A549 (cell line): ENCODE measurements at regions not wholly inside any gene's neighbourhood (a gene's known extent, or its start where the extent isn't known, plus 50 kb on each side); places are given as distances from the start of the nearest gene placed in this dataset.

Experiments
- CHD2 ChIP-seq: fragments of 150-350 bp; IDR thresholded peaks from 2 replicates; pipeline ENCODE4 v1.6.1; 2014; ENCODE audit warnings: low read length; ENCODE audit not compliant: partially characterized antibody
- HDAC2 ChIP-seq: fragments of 200-600 bp; sonication (generic); IDR thresholded peaks from 2 replicates; pipeline ENCODE4 v1.6.1; 2016
- HOXB13 ChIP-seq: fragments of 250-450 bp; sonication (Bioruptor Pico); IDR thresholded peaks from 2 replicates; pipeline ENCODE4 v1.5.0; 2020; ENCODE audit warnings: low read depth, mild to moderate bottlenecking, moderate library complexity
- JUNB ChIP-seq: fragments of >200 bp; sonication (Bioruptor Twin); formaldehyde crosslinking; IDR thresholded peaks from 2 replicates; pipeline ENCODE4 v1.6.1; 2016
- MAFK ChIP-seq: fragments of 450-650 bp; IDR thresholded peaks from 2 replicates; pipeline ENCODE4 v1.6.1; 2014; ENCODE audit not compliant: partially characterized antibody
- MYC ChIP-seq: IDR thresholded peaks from 2 replicates; pipeline ENCODE4 v1.6.1; 2012; ENCODE audit warnings: mild to moderate bottlenecking, inconsistent platforms, low read length, improper control_type of control experiment, borderline replicate concordance
- PHF8 ChIP-seq: fragments of 200-600 bp; sonication (generic); IDR thresholded peaks from 2 replicates; pipeline ENCODE4 v1.6.1; 2016; ENCODE audit warnings: low read depth, mild to moderate bottlenecking, antibody characterized with exemption, moderate library complexity, borderline replicate concordance
- POLR2A ChIP-seq: IDR thresholded peaks from 2 replicates; pipeline ENCODE4 v1.6.1; 2012; ENCODE audit warnings: mild to moderate bottlenecking, low read length
- RAD21 ChIP-seq, 2 experiments: fragments of >200 bp in 1 of 2; sonication (Bioruptor Twin) in 1 of 2; formaldehyde crosslinking in 1 of 2; IDR thresholded peaks in 1 of 2; conservative IDR thresholded peaks in 1 of 2; 2 replicates in 1 of 2; 3 replicates in 1 of 2; pipeline ENCODE4 v1.6.1; 2012 to 2018; ENCODE audit warnings: inconsistent platforms in 1 of 2
- TF ChIP-seq, protein P1 (sequence below): fragments of >200 bp; sonication (Bioruptor Twin); formaldehyde crosslinking; IDR thresholded peaks from 3 replicates; pipeline ENCODE4 v1.5.1; 2016
- TF ChIP-seq, protein P2 (sequence below): IDR thresholded peaks from 2 replicates; pipeline ENCODE4 v1.6.1; 2012; ENCODE audit warnings: low read depth, borderline replicate concordance
- TF ChIP-seq, protein P3 (sequence below): IDR thresholded peaks from 2 replicates; pipeline ENCODE4 v1.6.1; 2012

DNA sequence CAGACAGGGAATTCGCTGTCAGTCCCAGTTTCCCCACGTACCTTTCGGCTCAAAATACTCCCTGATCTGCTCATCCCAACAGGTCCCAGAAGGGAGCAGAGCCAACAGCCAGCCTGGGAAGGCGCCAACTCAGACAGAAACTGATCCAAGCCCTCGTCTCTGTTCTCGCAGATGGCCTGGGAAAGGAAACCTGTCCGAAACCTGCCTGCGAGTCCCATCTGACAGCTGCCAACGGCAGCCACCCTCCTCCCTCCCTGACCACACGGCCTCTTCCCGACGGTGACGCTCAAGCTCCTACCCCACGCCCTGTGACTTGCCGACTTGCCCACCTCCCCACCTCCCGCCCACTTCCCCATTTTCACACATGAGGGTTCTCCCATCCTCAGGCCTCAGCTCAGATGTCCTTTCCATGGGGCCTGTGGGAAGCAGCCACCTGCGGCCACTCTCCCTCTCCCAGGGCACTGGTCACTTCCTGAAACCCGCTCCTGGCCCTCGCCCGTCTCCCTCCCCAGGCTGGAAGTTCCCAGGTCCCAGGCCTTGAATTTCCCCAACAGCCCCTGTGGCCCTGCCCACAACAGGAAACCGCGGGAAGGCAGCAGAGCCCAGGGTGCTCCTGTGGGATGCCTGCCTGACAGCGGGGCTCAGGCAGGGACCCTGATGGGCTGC lies 60.9 kb upstream of the FBRSL1 start:
- TF ChIP-seq JUNB = no peak
- TF ChIP-seq, protein P1, sequence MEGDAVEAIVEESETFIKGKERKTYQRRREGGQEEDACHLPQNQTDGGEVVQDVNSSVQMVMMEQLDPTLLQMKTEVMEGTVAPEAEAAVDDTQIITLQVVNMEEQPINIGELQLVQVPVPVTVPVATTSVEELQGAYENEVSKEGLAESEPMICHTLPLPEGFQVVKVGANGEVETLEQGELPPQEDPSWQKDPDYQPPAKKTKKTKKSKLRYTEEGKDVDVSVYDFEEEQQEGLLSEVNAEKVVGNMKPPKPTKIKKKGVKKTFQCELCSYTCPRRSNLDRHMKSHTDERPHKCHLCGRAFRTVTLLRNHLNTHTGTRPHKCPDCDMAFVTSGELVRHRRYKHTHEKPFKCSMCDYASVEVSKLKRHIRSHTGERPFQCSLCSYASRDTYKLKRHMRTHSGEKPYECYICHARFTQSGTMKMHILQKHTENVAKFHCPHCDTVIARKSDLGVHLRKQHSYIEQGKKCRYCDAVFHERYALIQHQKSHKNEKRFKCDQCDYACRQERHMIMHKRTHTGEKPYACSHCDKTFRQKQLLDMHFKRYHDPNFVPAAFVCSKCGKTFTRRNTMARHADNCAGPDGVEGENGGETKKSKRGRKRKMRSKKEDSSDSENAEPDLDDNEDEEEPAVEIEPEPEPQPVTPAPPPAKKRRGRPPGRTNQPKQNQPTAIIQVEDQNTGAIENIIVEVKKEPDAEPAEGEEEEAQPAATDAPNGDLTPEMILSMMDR = no peak
- no peak for TF ChIP-seq MAFK
- TF ChIP-seq CHD2 = no peak
- TF ChIP-seq, protein P2, sequence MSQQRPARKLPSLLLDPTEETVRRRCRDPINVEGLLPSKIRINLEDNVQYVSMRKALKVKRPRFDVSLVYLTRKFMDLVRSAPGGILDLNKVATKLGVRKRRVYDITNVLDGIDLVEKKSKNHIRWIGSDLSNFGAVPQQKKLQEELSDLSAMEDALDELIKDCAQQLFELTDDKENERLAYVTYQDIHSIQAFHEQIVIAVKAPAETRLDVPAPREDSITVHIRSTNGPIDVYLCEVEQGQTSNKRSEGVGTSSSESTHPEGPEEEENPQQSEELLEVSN = no peak
- TF ChIP-seq HDAC2 = no peak
- TF ChIP-seq, protein P3, sequence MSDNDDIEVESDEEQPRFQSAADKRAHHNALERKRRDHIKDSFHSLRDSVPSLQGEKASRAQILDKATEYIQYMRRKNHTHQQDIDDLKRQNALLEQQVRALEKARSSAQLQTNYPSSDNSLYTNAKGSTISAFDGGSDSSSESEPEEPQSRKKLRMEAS = no peak
- TF ChIP-seq MYC = no peak
- no peak for TF ChIP-seq POLR2A
- TF ChIP-seq PHF8 = no peak
- TF ChIP-seq HOXB13 (CRISPR knock-in tag) = no peak
- no peak for TF ChIP-seq RAD21 (conservative IDR thresholded peaks at IDR 0.05 in 1 of 2, IDR thresholded peaks at IDR 0.05 in 1 of 2)
